OCI-LY1 (cell line): ENCODE measurements at regions not wholly inside any gene's neighbourhood (a gene's known extent, or its start where the extent isn't known, plus 50 kb on each side); places are given as distances from the start of the nearest gene placed in this dataset.

Experiments used
- H2AFZ ChIP-seq: fragments of 200-600 bp; sonication (generic), shearing (Covaris generic); 2 replicates; pipeline ENCODE4 v1.6.0; 2014; ENCODE audit warnings: antibody characterized with exemption, mild to moderate bottlenecking, low read length
- H3F3A ChIP-seq: fragments of 200-600 bp; sonication (generic), shearing (Covaris generic); 2 replicates; pipeline ENCODE4 v1.6.0; 2014; ENCODE audit warnings: mild to moderate bottlenecking, antibody characterized with exemption, low read length, moderate library complexity; ENCODE audit not compliant: insufficient read depth
- H3K27ac ChIP-seq: fragments of 200-600 bp; sonication (generic); 2 replicates; pipeline ENCODE4 v1.5.1; 2014; ENCODE audit warnings: low read length, mixed run types, mild to moderate bottlenecking, low read depth; ENCODE audit not compliant: poor library complexity, severe bottlenecking
- H3K27me3 ChIP-seq: fragments of 200-600 bp; sonication (generic); 2 replicates; pipeline ENCODE4 v1.6.0; 2014; ENCODE audit warnings: antibody characterized with exemption, mild to moderate bottlenecking, low read length, moderate library complexity; ENCODE audit not compliant: insufficient read depth
- H3K36me3 ChIP-seq: fragments of 200-600 bp; sonication (generic); 2 replicates; pipeline ENCODE4 v1.6.1; 2014; ENCODE audit warnings: mild to moderate bottlenecking, antibody characterized with exemption, low read length, moderate library complexity, mixed read lengths; ENCODE audit not compliant: insufficient read depth
- H3K4me1 ChIP-seq: fragments of 200-600 bp; sonication (generic); 2 replicates; pipeline ENCODE4 v1.5.1; 2014; ENCODE audit warnings: mild to moderate bottlenecking, low read length, moderate library complexity; ENCODE audit not compliant: insufficient read depth, severe bottlenecking
- H3K4me2 ChIP-seq: fragments of 200-600 bp; sonication (generic), shearing (Covaris generic); 2 replicates; pipeline ENCODE4 v1.6.1; 2014; ENCODE audit warnings: low read length
- H3K4me3 ChIP-seq: fragments of 200-600 bp; sonication (generic); 2 replicates; pipeline ENCODE4 v1.5.1; 2014; ENCODE audit warnings: low read length, low read depth, mild to moderate bottlenecking, mixed read lengths; ENCODE audit not compliant: poor library complexity, severe bottlenecking
- H3K79me2 ChIP-seq: fragments of 200-600 bp; shearing (Covaris generic); 2 replicates; pipeline ENCODE4 v1.6.1; 2016; ENCODE audit warnings: mixed run types, low read length, mixed read lengths; ENCODE audit not compliant: insufficient read depth
- H3K9ac ChIP-seq: fragments of 200-600 bp; sonication (generic), shearing (Covaris generic); 2 replicates; pipeline ENCODE4 v1.6.1; 2014; ENCODE audit warnings: mild to moderate bottlenecking, low read length, mixed read lengths
- H3K9me2 ChIP-seq: fragments of 200-600 bp; sonication (generic), shearing (Covaris generic); 2 replicates; pipeline ENCODE4 v1.6.1; 2014; ENCODE audit warnings: low read depth, mild to moderate bottlenecking, low read length, mixed read lengths
- H3K9me3 ChIP-seq: fragments of 200-600 bp; shearing (Covaris generic); 2 replicates; pipeline ENCODE4 v1.6.1; 2014; ENCODE audit warnings: low read length, mixed read lengths
- H4K20me1 ChIP-seq: fragments of 200-600 bp; sonication (generic), shearing (Covaris generic); 2 replicates; pipeline ENCODE4 v1.6.0; 2016; ENCODE audit warnings: mild to moderate bottlenecking, low read length; ENCODE audit not compliant: insufficient read depth
- EZH2 ChIP-seq: fragments of 200-600 bp; sonication (generic), shearing (Covaris generic); IDR thresholded peaks from 2 replicates; pipeline ENCODE4 v1.8.0; 2017; ENCODE audit warnings: borderline replicate concordance, mixed run types, mild to moderate bottlenecking, antibody characterized with exemption, low read length, moderate library complexity, mixed read lengths
- TF ChIP-seq, protein P1 (sequence below): fragments of 200-600 bp; sonication (generic), shearing (Covaris generic); IDR thresholded peaks from 2 replicates; pipeline ENCODE4 v1.5.1; 2017; ENCODE audit warnings: mild to moderate bottlenecking, antibody characterized with exemption, low read length, moderate library complexity, mixed read lengths

DNA sequence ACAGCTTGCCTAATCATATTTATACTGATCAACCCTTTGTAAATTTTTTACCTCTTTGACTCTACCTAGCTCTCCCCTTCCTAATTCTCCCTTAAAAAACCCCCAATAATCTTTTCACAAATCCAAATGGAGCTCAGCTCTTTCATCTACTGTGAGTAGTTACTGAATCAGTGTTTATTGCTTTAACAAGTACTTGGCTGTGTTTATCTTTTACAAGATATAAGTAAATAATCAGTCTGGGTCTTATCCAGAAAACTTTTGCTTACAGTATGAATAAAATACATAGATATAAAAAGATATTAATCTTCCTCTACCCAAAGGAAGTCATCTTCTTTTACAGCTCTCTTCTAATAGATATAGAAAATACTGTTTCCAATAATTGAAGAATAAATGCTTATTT lies 366.4 kb downstream of the RAP2B start:
- Histone ChIP-seq H3K27me3 (no peaks in the 10 kb centered on the region), H3F3A (no peaks in the 10 kb centered on the region), H3K27ac (no peak overlapping the region), H3K4me1 (no peaks in the 10 kb centered on the region), H3K9me2 (peaks cover 3% of the 10 kb centered on the region), H3K79me2 (no peaks in the 10 kb centered on the region), H4K20me1 (no peaks in the 10 kb centered on the region), H3K9me3 (no peaks in the 10 kb centered on the region), H3K36me3 (no peaks in the 10 kb centered on the region), H3K4me2 (no peak overlapping the region), H3K4me3 (no peak overlapping the region), H3K9ac (no peak overlapping the region), H2AFZ (no peak overlapping the region)
- no peak for TF ChIP-seq EZH2
- TF ChIP-seq, protein P1, sequence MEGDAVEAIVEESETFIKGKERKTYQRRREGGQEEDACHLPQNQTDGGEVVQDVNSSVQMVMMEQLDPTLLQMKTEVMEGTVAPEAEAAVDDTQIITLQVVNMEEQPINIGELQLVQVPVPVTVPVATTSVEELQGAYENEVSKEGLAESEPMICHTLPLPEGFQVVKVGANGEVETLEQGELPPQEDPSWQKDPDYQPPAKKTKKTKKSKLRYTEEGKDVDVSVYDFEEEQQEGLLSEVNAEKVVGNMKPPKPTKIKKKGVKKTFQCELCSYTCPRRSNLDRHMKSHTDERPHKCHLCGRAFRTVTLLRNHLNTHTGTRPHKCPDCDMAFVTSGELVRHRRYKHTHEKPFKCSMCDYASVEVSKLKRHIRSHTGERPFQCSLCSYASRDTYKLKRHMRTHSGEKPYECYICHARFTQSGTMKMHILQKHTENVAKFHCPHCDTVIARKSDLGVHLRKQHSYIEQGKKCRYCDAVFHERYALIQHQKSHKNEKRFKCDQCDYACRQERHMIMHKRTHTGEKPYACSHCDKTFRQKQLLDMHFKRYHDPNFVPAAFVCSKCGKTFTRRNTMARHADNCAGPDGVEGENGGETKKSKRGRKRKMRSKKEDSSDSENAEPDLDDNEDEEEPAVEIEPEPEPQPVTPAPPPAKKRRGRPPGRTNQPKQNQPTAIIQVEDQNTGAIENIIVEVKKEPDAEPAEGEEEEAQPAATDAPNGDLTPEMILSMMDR: no peak

DNA sequence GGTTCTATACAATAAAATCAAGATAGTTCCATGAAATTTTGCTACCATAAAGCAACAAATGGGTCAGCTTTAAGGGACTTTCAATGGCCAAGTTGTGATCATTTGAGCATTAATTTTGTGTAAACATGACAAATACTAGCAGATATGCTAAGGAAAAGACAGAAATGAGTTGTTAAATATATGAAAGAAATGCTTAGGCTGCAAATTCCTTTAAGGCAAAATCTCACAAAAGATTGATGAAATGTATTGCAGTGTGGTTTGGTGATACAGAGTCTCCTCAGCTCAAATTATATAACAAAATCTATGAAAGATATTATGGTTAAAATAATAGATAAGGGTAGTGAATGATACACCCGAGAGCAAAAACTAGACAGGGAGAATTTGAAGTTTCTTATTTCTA lies 377.2 kb downstream of the RAP2B start:
- Histone ChIP-seq H3K79me2 (no peaks in the 10 kb centered on the region), H3F3A (no peaks in the 10 kb centered on the region), H2AFZ (no peak overlapping the region), H4K20me1 (no peaks in the 10 kb centered on the region), H3K27ac (no peak overlapping the region), H3K9me3 (no peaks in the 10 kb centered on the region), H3K4me2 (no peak overlapping the region), H3K36me3 (no peaks in the 10 kb centered on the region), H3K27me3 (no peaks in the 10 kb centered on the region), H3K4me3 (no peak overlapping the region), H3K4me1 (no peaks in the 10 kb centered on the region), H3K9ac (no peak overlapping the region), H3K9me2 (no peaks in the 10 kb centered on the region)
- no peak for TF ChIP-seq EZH2
- TF ChIP-seq, protein P1: no peak

DNA sequence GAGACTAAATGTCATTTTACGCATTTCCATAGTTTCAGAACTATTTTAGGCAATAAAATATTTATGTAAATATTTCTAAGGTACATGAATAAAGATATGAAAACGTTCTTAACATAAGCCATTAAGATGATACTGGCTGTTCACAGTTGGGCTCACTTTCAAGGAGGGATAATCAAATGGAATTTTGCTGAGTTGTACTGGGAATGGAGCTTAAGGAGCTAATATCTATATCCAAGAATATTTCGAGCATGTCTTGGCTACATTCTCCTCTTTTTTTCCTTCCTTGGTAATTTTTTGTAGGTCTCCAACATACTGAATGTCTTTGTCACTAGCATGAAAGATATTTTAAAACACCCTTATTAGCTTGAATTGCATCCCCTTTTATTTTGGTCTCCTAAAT lies 383.4 kb downstream of the RAP2B start:
- Histone ChIP-seq H3K4me1 (no peaks in the 10 kb centered on the region), H4K20me1 (no peaks in the 10 kb centered on the region), H3K9ac (no peak overlapping the region), H2AFZ (no peak overlapping the region), H3K9me3 (no peaks in the 10 kb centered on the region), H3F3A (no peaks in the 10 kb centered on the region), H3K79me2 (no peaks in the 10 kb centered on the region), H3K4me2 (no peak overlapping the region), H3K36me3 (no peaks in the 10 kb centered on the region), H3K27me3 (no peaks in the 10 kb centered on the region), H3K9me2 (no peaks in the 10 kb centered on the region), H3K4me3 (no peak overlapping the region), H3K27ac (no peak overlapping the region)
- TF ChIP-seq, protein P1: no peak
- TF ChIP-seq EZH2: no peak
